HG03571 (cell line): ENCODE measurements at regions not wholly inside any gene's neighbourhood (a gene's known extent, or its start where the extent isn't known, plus 50 kb on each side); places are given as distances from the start of the nearest gene placed in this dataset.
"Not testable (repeated sequence)": the region's sequence is repeated elsewhere in the genome, so short reads cannot be mapped to it uniquely, and the experiment has no call there.

Experiments
- ATAC-seq: cut with Tn5 transposase; IDR thresholded peaks from one replicate; pipeline ENCODE4 v1.9.1; 2021; ENCODE audit not compliant: unreplicated experiment

- not testable (repeated sequence) for ATAC-seq
Measured at GRCh38 chr5:34096033-34096432, 53.0 kb upstream of the C1QTNF3 start.

DNA sequence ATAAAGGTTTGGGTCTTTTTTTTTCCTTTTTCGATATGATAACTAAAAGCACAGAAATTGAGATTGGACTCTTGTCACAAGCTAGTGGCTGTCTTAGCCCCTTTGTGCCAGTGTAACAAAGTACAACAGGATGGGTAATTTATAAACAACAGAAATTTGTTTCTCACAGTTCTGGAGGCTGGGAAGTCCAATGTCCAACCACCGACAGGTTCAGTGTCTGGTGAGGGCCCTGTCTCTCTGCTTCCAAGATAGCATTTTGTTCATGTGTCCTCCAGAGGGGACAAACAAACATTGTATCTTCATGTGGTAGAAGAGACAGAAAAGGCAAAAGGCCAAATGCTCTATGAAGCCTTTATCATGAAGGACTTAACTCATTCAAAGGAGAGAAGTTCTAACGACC is 56.9 kb upstream of the C1QTNF3 start:
- ATAC-seq: not testable (repeated sequence)

- ATAC-seq: not testable (repeated sequence)
Measured at GRCh38 chr5:34101567-34101966, 58.6 kb upstream of the C1QTNF3 start.

DNA sequence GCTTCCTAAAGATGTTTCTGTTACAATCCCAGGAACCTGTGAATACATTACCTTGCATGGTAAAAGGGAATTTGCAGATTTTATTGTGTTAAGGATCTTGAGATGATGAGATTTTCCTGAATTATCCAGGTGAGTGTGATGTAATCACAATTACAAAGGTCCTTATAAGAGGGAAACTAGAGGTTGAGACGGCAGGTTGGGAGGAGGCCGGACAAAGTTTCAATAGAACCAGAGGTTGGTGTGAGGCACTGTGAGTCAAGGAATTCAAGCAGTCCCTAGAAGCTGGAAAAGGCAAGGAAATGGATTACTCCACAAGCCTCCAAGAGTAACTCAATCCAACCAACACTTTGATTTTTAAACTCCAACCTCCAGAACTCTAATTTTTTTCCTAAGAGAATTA is 65.9 kb upstream of the C1QTNF3 start:
- ATAC-seq: not testable (repeated sequence)

GRCh38 chr5:34124280-34124679 is 81.3 kb upstream of the C1QTNF3 start:
- not testable (repeated sequence) for ATAC-seq

DNA sequence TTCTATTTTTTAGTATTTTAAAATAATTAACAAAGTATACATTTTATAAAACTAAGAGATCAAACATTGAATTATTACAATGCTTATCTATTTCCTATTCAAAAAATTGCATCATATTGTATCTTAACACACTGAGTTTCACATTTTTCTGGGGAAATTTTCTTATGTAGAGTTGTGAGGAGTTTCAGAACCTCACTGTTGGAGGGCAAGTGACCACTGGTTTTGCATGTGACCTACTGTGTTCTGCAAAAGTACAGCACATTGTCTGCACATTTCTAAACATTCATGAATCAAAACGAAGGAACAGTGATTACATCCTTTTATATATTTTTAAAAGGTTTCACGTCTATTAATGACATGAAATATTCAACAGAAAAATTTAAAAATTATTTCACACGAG is 82.3 kb upstream of the C1QTNF3 start:
- peak; percentile 71 for ATAC-seq

GRCh38 chr5:34126741-34127140 is 83.7 kb upstream of the C1QTNF3 start:
- ATAC-seq: not testable (repeated sequence)

GRCh38 chr5:34127818-34128217 is 84.8 kb upstream of the C1QTNF3 start:
- not testable (repeated sequence) for ATAC-seq

- ATAC-seq: not testable (repeated sequence)
Measured at GRCh38 chr5:34128890-34129289, 85.9 kb upstream of the C1QTNF3 start.

DNA sequence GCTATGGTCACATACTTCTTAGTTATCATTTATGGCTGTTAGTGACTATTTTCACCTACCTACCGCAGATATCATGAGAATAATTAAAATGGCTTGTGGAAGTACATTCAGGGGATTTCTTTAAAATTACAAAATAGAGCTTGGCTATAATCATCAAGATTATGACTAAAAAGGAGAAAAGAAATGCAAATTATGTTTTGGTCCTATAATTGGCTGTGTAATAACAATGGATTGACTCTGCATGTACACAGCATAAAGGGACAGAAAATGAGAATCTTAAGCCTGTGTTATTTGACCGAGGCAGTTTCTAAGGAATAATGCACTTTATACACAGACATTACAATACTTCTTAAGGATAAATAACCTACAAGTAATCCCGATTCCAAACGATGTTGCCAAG is 112.0 kb upstream of the C1QTNF3 start:
- not testable (repeated sequence) for ATAC-seq

- ATAC-seq: not testable (repeated sequence)
Measured at GRCh38 chr5:34156703-34157414, 113.8 kb upstream of the C1QTNF3 start.

DNA sequence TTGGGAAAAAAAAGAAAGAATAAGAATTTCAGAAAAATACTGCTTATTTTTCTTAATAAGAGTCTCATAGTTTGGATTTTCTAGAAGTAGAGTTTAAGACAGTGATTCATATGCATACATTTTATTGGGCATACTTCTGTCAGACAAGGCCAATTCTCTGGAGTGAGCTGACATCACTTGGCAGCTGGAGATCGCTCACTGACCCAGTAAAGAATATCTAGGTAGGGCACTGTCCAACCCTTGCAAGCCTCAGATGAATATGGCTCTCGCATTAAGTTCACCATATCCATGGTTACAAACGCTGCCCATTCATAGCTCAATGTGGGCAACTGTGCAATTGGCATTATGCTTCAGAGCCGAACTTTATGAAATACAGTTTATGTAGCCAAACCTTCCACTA is 117.9 kb upstream of the C1QTNF3 start:
- not testable (repeated sequence) for ATAC-seq

- ATAC-seq: not testable (repeated sequence)
Measured at GRCh38 chr5:34171398-34171797, 128.4 kb upstream of the C1QTNF3 start.

GRCh38 chr5:34179453-34180190 is 136.6 kb upstream of the C1QTNF3 start:
- ATAC-seq: not testable (repeated sequence)

GRCh38 chr5:34180225-34180624 is 137.2 kb upstream of the C1QTNF3 start:
- ATAC-seq: not testable (repeated sequence)

DNA sequence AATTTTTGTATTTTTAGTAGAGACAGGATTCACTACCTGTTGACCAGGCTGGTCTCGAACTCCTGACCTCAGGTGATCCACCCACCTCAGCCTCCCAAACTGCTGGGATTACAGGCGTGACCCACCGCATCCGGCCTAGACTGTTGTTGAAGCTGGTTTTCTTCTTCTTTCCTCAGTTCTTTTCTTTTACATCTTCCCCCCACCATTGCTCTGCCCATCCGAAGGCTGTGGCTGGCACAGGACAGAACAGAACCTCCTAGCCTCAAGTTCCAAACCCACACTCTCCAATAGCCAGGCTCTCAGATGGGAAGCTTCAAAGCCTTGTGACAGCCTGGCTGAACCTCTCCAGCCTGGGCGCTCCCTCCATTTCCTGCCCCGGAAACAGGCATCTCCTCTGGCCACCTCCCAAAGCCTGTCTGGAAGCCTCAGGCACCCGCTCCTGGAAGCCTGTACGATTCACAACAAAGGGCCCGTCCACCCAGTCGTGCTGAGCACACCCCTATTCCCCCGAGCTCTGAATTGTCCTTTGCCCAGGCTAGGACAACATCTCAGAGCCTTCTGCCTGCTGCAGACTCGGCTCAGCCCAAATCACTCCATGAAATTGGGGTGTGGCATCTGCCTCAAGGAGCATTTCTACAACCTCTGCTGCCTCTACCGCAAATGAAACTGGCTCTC is 138.1 kb upstream of the C1QTNF3 start:
- not testable (repeated sequence) for ATAC-seq

- not testable (repeated sequence) for ATAC-seq
Measured at GRCh38 chr5:34185005-34185404, 142.0 kb upstream of the C1QTNF3 start.

DNA sequence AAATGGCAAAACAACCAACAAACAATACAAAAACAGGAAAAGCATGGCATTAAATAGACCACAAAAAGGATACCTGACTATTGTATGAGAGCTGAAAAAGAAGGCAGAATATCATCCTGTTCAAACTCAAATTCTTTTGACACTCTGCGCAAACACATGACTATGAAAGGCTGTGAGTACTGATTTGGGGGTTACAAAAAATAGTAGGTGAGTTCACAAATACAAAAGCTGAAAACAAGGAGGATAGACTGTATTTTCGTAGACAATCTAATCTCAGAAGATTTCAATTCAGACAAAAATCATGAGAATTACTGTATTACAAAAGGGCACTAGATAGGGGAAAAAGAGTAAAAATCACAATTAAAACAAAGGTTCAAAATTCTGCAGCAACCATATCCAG is 142.6 kb upstream of the C1QTNF3 start:
- ATAC-seq: not testable (repeated sequence)

DNA sequence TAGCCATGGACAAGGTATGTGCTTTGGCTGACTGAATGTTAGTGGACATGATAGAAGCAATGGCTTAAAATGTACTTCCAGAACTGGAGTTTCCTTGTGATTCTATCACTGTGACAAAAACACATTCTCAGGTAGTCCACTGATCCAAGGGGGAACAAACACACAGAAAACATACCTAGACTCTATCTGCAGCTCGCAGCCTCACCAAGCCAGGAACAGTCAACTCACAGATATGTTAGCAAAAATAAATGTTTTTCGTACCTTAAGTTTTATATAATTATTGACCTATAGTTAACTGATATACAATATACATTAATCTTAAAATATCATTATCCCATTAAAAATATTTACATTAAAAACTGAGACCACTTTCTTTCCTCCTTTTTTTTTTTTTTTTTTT is 143.1 kb upstream of the C1QTNF3 start:
- not testable (repeated sequence) for ATAC-seq

GRCh38 chr5:34186865-34187264 is 143.9 kb upstream of the C1QTNF3 start:
- not testable (repeated sequence) for ATAC-seq

- not testable (repeated sequence) for ATAC-seq
Measured at GRCh38 chr5:34187441-34187840, 144.4 kb upstream of the C1QTNF3 start.
